HT1080 (cell line): ENCODE measurements at regions not wholly inside any gene's neighbourhood (a gene's known extent, or its start where the extent isn't known, plus 50 kb on each side); places are given as distances from the start of the nearest gene placed in this dataset.
"Not testable (repeated sequence)": the region's sequence is repeated elsewhere in the genome, so short reads cannot be mapped to it uniquely, and the experiment has no call there.

Experiments
- DNase-seq: peaks from one replicate; pipeline ENCODE4 v3.0.0-alpha.2; 2015; ENCODE audit warnings: low read depth

DNA sequence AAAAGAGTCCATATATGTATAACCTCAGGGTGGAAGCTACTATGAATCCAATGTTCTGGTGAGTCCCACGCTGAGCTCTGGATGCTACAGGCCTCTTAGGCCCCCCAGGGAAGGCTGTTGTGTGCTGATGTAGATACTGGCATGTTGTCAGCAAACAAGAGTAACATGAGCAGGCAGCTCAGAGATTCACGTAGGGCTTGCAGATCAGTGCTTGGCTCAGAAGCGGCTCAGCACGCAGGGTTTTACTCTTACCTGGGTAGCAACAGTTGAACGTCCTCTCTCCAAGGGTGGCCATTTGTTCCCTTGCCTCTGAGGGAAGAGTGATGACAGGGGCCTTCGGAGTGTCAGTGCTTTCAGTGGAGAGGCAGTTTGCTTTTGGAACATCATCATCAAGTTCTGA lies 93.4 kb downstream of the ZFP64 start:
- no peak for DNase-seq

DNA sequence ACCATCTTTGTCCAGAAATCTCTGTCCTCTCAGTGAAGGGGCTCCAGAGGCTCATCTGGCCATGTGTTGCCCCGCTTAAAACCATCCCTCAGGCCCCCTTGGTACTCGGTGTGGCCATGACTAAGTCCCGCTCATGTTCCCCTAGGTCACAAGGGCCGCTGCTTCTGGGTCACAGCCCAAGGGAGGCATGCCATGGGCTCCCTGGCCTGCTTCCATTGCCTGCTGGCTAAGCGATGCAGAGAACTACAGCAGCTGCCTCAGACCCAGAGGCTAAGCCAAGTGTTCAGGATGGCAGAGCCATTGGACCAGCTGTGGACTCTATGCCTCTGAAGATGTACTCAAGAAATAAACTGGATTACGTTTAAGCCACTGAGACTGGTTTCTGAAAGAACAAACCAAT lies 95.5 kb downstream of the ZFP64 start:
- DNase-seq = no peak

DNA sequence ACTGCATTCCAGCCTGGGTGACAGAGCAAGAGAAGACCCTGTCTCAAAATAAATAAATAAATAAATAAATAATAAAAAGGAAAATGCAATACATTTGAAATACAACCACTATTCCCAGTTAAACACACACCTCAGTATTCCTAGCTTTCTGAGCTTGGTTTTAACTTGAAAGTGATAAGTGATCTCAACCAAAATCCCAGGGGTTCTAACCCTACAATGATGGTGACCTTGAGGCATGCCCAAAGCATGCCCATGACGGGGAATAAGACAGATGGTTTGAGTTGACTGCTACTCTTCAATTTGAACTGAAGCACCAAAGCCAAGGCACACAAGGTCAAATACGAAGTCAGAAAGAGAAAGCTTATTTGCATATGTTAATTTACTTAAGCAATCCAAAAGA lies 96.9 kb downstream of the ZFP64 start:
- no peak for DNase-seq

DNA sequence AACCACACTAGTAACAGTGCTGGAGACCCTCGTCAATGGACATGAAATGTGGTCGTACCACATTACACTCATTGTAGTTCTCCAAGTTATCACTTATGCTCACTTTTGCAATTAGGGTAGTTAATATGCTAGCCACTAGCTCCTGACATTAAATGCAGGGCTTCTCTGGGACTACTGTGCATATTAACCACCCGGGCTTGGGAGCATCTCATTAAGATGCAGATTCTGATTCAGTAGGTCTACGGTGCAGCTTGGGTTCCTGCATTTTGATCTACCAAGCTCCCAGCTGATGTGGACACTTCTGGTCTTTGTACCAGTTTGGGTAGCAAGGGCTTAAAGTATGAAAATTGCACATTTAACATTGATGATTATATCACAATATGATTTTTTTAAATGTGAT lies 98.0 kb downstream of the ZFP64 start:
- no peak for DNase-seq

DNA sequence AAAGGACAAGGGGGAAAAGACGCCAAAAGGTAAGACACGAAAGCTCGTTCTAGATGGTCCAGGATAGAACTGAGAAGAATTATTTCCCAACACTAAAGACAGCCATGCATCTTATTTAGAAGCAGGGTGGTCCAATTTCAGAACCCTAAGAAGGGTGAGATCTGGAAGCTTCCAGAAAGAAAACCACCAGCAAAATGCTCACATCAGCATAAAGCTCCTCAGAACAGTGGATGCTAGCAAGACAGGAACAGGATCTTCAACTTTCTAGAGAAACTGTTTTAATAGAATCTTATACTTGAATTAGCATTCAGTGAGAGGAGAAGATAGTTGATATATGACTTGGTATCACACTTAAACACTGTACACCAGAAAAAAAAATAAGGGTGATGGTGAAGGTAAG lies 101.5 kb downstream of the ZFP64 start:
- DNase-seq = no peak

DNA sequence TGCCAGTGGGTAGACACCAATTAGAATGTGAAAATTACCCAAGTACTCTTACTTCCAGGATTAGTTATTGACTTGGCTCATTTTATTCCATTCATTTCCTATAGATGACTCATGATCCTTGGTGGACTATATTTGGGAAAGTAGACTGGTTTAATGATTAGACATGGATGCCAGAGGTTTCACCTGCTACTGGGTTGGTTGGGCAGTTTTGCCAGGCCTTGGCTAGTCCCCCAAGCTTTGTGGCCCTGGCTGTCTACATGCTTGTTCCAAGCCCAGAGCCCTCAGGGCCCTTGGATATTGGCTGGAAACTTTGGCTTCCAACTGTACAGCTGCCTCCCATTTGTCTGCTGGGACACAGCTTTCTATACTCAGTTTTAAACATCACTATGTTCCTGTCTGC lies 104.1 kb downstream of the ZFP64 start:
- no peak for DNase-seq

DNA sequence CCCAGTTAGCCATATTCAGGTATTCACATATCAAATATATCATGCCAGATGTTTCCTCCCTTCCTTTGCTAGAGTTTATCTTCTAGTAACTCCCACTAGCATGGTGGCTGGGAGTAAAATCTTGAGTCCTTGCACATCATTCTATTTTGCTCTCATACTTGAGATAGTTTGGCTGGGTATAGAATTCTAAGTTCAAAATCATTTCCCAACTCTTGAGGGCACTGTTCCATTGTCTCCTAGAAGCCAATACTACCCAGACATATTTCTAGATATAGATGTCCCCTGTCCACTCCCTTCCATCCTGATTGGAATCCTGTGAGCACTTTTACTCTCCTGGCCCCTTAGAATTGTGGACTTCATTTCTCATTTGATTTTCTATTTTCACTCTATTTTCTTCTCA lies 104.7 kb downstream of the ZFP64 start:
- no peak for DNase-seq

DNA sequence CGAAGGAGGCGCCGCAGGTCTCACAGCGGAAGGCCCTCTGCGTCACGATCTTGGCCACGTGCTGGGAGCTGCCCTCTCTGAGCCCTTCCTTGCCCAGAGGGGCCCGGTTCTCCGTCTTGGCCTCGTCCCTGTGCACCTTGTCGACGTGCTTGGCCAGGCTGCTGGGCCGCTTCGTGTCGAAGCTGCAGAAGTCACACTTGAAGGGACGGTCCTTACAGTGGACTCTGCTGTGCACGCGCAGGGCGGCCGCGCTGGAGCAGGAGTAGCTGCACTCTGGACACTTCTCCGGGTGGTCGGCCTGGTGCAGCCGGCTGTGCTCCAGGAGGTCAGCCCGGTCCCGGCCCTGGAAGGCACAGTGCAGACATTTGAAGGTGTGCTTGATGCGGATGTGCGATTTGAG lies 106.9 kb downstream of the ZFP64 start:
- no peak for DNase-seq

DNA sequence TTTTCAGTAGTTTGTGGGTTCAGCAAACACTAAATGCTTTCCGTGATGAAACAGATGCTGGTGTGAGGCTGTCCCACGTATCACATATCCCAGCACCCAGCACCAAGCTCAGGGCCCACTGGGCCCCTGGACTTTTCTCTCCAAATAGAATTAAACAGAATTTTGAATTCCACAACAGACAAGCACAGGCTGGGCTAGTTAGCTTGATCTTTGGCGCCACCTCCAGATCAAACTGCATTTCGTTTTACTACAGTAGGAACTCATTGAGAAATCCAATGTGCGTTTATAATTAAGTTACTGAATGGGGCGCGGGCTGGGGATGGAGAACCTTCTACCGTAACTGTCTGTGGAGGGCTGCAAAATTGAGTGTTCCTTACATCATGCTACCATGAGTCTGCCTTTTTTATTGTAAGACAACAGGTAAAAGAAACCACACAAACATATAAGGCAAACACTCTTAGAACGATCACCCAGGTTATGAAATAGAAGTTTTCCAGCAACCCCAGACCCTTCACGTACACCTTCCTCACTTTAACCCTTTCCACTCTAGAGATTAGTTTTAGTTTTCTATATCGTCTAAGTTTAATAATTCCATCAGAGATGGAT lies 107.8 kb downstream of the ZFP64 start:
- DNase-seq = peak; percentile 12

DNA sequence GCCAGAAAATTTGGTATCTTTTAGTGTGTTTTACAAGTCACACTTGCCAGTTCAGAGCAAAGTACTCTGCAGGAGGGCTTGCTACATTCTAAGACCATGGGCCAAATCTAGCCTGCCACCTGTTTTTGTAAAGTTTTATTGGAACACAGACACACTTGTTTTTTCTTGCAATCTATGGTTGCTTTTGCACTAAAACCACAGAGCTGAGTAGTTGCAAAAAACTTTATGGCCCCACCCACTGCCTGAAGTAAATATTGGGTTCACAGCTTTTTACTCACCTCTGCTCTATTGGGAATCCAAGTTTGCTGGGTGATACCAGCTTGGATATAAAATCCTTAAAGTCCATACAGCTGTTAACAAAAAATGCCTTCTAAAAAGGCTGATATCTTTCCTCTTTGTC lies 109.0 kb downstream of the ZFP64 start:
- DNase-seq = no peak

DNA sequence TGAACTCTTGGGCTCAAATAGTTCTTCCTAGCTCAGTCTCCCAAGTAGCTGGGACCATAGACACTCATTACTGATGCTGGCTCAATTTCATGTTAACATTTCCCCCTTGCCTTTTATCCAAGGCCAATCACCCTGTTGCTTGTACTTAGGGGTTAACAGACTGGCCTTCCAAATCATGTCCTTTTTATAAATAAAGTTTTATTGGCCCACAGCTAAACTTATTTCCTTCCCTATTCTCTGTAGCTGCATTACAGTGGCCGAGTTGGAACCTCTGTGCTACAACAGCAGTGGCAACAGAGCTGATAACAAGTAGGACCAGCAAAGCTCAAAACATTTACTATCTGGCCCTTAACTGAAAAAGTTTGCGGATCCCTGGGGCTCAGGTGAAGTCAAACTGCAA lies 109.8 kb downstream of the ZFP64 start:
- DNase-seq = no peak

DNA sequence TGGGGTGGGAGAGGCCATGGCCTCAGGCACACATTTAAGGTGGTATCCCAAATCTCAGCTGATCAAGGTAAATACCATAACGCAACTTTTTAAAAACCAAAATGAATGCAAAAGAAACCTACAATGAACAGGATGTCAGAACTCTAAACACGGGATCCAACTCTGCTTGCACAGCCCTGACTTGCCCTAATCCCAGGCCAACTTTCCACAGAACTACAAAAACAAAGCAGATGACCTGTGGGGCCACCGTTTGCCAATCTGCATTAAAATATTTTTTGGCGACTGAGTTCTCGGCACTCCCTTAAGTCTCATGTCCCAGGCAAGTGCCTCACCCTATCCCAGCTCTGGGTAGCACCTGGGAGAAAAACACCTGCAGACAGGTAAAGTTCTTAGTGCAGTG lies 110.5 kb downstream of the ZFP64 start:
- DNase-seq = no peak

DNA sequence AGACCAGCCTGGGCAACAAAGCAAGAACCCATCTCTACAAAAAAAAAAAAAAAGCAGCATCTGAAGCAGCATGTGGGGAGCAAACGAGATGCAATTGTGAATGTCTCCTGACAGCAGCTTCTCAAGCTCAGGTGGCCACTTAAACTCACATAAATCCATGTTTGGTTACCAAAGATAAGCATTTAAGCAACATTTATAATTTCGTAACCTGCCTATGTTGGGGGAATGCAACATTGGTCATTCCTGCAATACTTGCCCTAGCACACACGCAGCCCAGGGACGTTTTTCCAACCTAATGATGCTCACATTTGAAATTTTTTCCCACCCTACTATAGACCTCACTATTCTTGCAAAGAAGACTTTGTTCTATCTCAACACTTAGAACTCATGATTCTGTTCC lies 113.3 kb downstream of the ZFP64 start:
- no peak for DNase-seq

DNA sequence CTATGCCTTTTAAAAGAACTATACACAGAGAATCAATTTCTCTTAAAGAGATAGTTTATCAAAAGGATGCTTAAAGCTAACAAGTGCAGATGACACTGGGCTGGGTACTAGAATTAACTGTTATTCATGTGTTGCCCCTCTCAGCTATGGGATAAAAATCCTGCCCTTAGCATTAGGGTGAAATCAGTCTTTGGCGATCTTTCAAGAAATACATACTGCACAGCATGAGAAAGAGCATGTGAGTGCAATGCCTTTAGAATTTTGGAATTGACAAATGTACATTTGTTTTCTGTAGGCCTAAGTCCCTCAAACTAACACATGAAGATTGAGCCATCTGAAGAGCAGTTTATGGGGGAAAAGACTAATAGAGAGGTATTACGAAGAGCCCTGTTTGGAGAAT lies 115.4 kb downstream of the ZFP64 start:
- DNase-seq = no peak

DNA sequence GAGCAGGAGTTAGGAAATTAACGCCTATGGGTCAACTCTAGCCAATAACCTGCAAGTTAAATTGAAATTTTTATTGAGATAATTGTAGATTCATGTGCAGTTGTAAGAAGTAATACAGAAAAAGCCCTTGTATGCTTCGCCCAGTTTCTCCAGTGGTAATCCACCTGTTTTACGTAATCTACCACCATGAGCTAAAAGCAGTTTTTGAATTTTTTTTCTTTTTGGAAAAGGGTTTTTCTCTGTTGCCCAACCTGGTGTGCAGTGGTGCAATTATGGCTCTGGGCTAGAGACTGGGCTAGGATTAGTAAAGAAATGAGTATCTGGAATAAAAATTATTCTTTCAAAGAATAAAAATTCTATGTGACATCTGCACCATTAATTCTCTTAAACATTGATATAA lies 116.2 kb downstream of the ZFP64 start:
- DNase-seq = no peak

DNA sequence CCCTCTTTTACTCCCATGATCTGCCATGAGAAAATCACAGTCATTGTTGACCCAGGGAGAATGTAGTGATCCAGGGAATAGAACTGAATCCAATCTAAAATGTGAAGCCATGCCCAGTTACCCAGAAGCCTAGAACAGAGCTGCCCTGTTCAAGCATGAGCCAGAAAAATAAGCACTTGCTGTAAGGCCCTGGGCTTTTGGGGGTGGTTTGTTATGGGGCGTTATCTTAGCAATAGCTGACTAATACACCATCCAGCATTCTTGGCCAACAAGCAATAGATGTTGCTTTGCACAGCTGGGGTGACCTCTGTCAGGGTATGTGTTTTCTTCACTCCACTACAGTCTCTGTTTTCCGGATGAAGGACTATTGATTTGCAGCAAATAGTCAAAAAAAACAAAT lies 120.4 kb downstream of the ZFP64 start:
- no peak for DNase-seq

DNA sequence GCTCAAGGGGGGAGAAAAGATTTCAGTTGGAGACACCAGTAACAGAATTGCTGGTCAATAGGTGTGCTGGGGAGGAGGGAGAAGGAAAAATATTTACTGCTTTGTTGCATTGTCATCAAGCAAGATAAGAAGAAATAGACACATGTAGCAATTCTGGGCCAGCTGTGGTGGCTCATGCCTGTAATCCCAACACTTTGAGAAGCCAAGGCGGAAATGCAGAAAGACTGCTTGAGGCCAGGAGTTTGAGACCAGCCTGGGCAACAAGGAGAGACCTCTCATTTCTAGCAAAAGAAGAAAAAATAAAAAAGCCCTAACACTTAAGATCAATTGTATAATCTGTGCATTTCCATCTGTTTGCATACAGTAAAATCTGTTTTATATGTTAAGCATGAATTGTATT lies 126.6 kb downstream of the ZFP64 start:
- no peak for DNase-seq

DNA sequence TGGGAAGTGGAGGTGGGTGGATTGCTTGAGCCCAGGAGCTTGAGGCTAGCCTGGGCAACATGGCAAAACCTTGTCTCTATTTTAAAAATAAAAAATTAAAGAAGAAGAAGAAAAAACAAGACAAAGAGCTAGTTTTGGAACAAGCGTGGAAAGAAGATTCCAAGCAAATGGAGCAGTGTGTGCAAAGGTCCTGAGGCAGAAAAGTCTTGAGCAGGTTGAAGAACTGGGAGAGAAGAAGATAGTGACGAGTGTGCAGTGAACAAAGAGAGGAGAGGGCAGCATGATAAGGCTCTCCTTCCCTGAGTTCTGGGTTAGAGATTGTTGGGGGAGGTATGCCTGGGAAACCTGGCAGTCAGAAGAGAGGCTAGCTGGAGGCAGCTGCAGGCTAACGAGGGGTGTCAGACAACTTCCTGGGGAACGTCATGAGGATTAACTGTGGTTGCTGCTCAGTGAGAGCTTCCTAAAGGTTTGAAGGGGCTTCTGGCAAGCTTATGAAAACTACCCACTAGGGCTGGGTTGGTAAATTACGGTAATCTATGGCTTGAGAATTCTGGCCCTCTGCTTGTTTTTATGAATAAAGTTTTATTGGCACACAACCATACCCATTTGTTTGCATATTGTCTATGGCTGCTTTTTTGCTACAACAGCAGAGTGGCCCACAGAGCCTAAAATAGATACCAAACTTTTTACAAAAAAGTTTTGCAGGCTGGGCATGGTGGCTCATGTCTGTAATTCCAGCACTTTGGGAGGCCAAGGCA lies 128.9 kb downstream of the ZFP64 start:
- DNase-seq = no peak

DNA sequence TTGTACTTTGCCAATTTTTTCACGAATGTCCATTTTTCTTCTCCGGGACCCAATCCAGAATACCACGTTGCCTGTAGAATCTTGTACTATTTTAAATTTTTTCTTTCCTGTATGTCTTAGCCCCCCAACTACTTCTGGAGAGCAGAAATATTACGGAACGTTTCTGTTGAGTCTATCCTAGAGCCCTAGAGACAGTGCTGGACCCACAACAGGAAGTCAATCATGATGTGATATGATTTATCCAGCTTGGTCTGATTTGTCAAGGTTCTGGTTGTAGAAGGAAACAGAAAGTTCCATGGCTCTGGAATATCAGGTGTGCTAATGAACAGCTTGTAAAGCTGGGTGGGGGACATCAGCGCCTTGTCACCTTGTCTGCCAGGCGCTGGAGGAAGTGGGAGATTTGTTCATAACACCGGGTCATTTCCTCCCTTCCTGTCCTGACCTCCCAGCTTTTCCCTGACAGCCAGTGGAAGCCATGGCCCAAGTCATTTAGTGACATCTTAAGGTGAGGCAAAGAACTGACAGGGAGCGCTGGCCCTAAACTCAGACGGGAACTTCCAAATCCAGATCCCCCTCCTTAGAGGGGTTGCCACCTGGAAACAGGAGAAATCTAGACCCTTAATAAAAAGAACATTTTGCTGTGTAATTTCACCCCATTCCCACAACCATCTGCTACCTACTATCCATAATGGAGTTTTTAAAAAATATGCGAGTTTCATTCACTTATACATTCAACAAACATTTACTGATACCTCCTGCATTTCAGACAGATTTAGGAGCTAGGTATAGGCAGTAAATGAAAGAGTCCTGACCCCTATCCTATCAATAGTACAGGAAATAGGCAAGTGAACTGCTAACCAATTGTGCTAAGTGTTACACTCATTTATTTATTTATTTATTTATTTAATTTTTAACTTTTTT lies 130.5 kb downstream of the ZFP64 start:
- peak; percentile 67 for DNase-seq

DNA sequence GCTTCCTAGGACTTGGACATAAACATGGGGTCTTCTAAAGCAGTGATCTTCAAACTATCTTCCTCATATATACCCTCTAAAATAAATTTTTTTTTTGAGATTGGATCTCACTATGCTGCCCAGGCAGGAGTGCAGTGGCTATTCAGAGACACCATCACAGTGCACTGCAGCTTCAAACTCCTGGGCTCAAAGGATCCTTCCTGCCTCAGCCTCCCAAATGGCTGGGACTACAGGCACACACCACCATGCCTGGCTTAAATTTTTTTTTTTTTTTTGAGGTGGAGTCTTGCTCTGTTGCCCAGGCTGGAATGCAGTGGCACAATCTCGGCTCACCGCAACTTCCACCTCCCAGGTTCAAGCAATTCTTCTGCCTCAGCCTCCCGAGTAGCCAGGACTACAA lies 134.4 kb downstream of the ZFP64 start:
- DNase-seq = not testable (repeated sequence)

DNA sequence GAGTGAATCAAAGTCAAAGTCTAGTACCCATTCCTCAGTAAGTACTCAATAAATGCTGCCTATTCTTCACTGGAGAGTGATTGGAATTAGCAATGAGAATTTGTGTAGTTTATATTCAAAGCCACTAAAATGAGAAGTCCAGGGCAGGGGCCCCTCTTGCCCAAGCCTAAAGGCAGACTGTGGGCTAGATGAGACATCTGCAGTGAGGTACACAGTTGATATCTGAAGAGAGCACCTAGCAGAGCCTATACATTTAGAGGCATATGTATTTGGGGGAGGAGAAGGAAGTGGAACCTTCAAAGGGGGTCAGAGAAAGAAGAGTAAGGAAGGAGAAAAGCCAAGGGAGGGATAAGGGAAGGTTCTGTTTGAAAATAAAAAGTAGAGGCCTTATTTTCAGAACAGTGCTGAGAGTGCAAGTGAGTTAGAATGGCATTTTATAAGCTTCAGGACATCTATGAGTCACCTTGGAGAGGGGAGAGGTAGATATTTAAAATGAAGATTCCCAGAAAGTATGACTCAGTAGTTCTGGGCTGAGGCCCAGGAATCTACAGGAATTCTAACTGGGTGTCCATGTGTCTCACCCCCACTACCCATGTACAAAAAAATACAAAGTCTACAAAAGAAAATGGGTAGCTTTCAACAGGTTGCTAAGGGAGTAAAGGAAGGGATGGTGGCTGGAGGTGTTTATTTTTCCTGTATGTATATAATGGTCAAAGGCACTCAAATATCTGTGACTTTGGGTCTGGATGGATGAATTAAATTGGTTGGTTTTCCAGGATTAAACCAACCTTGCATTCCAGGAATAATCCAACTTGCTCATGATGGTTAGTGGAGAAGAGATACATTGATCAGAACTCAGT lies 135.1 kb downstream of the ZFP64 start:
- peak; percentile 89 for DNase-seq
